Gastrocnemius medialis (tissue), 4 donors: ENCODE measurements at regions not wholly inside any gene's neighbourhood (a gene's known extent, or its start where the extent isn't known, plus 50 kb on each side); places are given as distances from the start of the nearest gene placed in this dataset.

Experiments used
- ATAC-seq, 2 donors: fragments of 150-250 bp; one replicate each; pipeline ENCODE4 v1.9.1; 2016
- DNase-seq, 2 donors: peaks; one replicate each; pipeline ENCODE4 v3.0.0-alpha.2; 2019
- H3K27ac ChIP-seq, 4 donors: fragments of 200-600 bp; sonication (generic); 1 replicate in 1 of 4; 2 replicates in 3 of 4; pipeline ENCODE4 v1.5.1; 2016 to 2018; ENCODE audit warnings: mild to moderate bottlenecking in 2 of 4, moderate library complexity in 1 of 4
- H3K27me3 ChIP-seq, 3 donors: fragments of 200-600 bp; sonication (generic) in 2 of 3; 1 replicate in 1 of 3; 2 replicates in 2 of 3; pipeline versions ENCODE4 v1.5.1 to v1.6.0; 2016 to 2019; ENCODE audit warnings: mild to moderate bottlenecking in 1 of 3, moderate library complexity in 1 of 3
- H3K36me3 ChIP-seq, 2 donors: fragments of 200-600 bp; sonication (generic) in 1 of 2; one replicate each; pipeline ENCODE4 v1.5.1; 2017 to 2018
- H3K4me1 ChIP-seq, 2 donors: fragments of 200-600 bp; sonication (generic) in 1 of 2; one replicate each; pipeline ENCODE4 v1.5.1; 2016 to 2017; ENCODE audit warnings: mild to moderate bottlenecking in 2 of 2
- H3K4me3 ChIP-seq, 4 donors: fragments of 200-600 bp; sonication (generic) in 3 of 4; 1 replicate in 1 of 4; 2 replicates in 3 of 4; pipeline ENCODE4 v1.5.1; 2016 to 2019; ENCODE audit warnings: mild to moderate bottlenecking in 2 of 4
- H3K9me3 ChIP-seq, 3 donors: fragments of 200-600 bp; sonication (generic) in 2 of 3; 1 replicate in 1 of 3; 2 replicates in 2 of 3; pipeline ENCODE4 v1.5.1; 2016 to 2019
- CTCF ChIP-seq, 5 experiments: fragments of 450-650 bp in 3 of 5; fragments of 200-600 bp in 2 of 5; sonication (generic) in 2 of 5; IDR thresholded peaks in 4 of 5; conservative IDR thresholded peaks in 1 of 5; 1 replicate in 4 of 5; 2 replicates in 1 of 5; pipeline ENCODE4 v1.5.1; 2016 to 2019; ENCODE audit warnings: antibody characterized with exemption in 5 of 5, mild to moderate bottlenecking in 3 of 5, moderate library complexity in 3 of 5
- POLR2A ChIP-seq, 2 donors: fragments of 450-650 bp; IDR thresholded peaks; one replicate each; pipeline ENCODE4 v1.6.1; 2017; ENCODE audit warnings: antibody characterized with exemption in 2 of 2, mild to moderate bottlenecking in 2 of 2, moderate library complexity in 2 of 2
- in situ Hi-C, 4 donors: fragments of 200-750 bp; cut with MboI; loops; one replicate each; pipeline versions ENCODE4 v1.15.0 to v1.8.0; 2017; ENCODE audit warnings: low sequenced_read_pairs in 4 of 4
- intact Hi-C: fragments of 100-400 bp; cut with DNase I; formaldehyde crosslinking; loops from one replicate; pipeline ENCODE4 v1.15.1; 2023; ENCODE audit warnings: low total_unique reads

DNA sequence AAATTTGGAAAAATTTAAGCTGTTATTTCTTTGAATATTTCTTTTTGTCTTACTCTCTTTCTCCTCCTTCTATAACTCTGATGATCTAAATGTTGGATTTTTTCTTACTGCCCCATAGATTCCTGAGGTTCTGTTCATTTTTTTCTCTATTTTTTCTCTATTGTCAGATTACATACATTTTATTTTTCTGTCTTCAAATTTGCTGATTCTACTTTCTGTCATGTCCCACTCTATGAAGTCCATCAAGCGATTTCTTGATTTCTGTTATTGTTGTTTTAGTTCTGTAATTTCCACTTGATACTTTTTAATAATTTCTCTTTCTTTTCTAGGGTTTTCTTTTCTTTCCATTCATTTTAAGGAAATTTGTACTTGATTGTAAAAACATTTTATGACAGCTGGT lies 83.7 kb upstream of the THRB start:
- no peaks in the 10 kb centered on the region for H3K4me1 ChIP-seq
- H3K27ac ChIP-seq = no peak overlapping the region
- TF ChIP-seq CTCF (IDR thresholded peaks at IDR 0.05 in 4 of 5, conservative IDR thresholded peaks at IDR 0.05 in 1 of 5) (no peak), POLR2A (IDR thresholded peaks at IDR 0.05) (no peak)
- ATAC-seq (no peak), DNase-seq (no peak)
- H3K4me3 ChIP-seq = no peak overlapping the region
- in situ Hi-C loops = no loop called here
- H3K9me3 ChIP-seq = no peaks in the 10 kb centered on the region
- H3K36me3 ChIP-seq = no peaks in the 10 kb centered on the region
- H3K27me3 ChIP-seq = no peaks in the 10 kb centered on the region
- intact Hi-C loops = no loop called here

- Histone ChIP-seq H3K27me3 (no peaks in the 10 kb centered on the region), H3K4me1 (no peaks in the 10 kb centered on the region), H3K4me3 (no peak overlapping the region), H3K27ac (no peak overlapping the region), H3K36me3 (no peaks in the 10 kb centered on the region), H3K9me3 (no peaks in the 10 kb centered on the region)
- DNase-seq = no peak
- no peak for TF ChIP-seq CTCF (IDR thresholded peaks at IDR 0.05 in 4 of 5, conservative IDR thresholded peaks at IDR 0.05 in 1 of 5)
- TF ChIP-seq POLR2A (IDR thresholded peaks at IDR 0.05) = no peak
- no peak for ATAC-seq
- intact Hi-C loops = no loop called here
- in situ Hi-C loops = no loop called here
Measured at GRCh38 chr3:24578951-24579421, 84.3 kb upstream of the THRB start.

- Histone ChIP-seq H3K4me1 (peaks cover 0 to 6% of the 10 kb centered on the region in 2 donors), H3K27ac (no peak overlapping the region), H3K36me3 (no peaks in the 10 kb centered on the region), H3K27me3 (no peaks in the 10 kb centered on the region), H3K4me3 (no peak overlapping the region), H3K9me3 (no peaks in the 10 kb centered on the region)
- in situ Hi-C loops (loop anchor here in 1 of 4 donors (10.0 kb wide), 1 partner anchor 318 kb away; no protein-coding TSS in a partner anchor), intact Hi-C loops (loop anchor here (2.0 to 10.0 kb wide), 2 partner anchors 62 to 318 kb away; no protein-coding TSS in a partner anchor)
- DNase-seq = peak; percentile 6 to 14
- TF ChIP-seq POLR2A (IDR thresholded peaks at IDR 0.05) (no peak), CTCF (IDR thresholded peaks at IDR 0.05 in 4 of 5, conservative IDR thresholded peaks at IDR 0.05 in 1 of 5) (peak; percentile 20 to 53 (median 41))
- ATAC-seq = peak; percentile 73 to 79
Measured at GRCh38 chr3:24582431-24583403, 88.1 kb upstream of the THRB start.

- TF ChIP-seq POLR2A (IDR thresholded peaks at IDR 0.05) (no peak), CTCF (IDR thresholded peaks at IDR 0.05 in 4 of 5, conservative IDR thresholded peaks at IDR 0.05 in 1 of 5) (no peak)
- intact Hi-C loops = loop anchor here (10.0 kb wide), 1 partner anchor 322 kb away; no protein-coding TSS in a partner anchor
- no peak for ATAC-seq
Measured at GRCh38 chr3:24586920-24587319, 92.3 kb upstream of the THRB start.

More at GRCh38 chr3:24586920-24587319, 92.3 kb upstream of the THRB start:
- in situ Hi-C loops = loop anchor here in 1 of 4 donors (10.0 kb wide), 1 partner anchor 322 kb away; no protein-coding TSS in a partner anchor
- Histone ChIP-seq H3K27ac (no peak overlapping the region), H3K4me3 (no peak overlapping the region), H3K9me3 (no peaks in the 10 kb centered on the region), H3K4me1 (peaks cover 18 to 23% of the 10 kb centered on the region in 2 donors), H3K36me3 (no peaks in the 10 kb centered on the region), H3K27me3 (no peaks in the 10 kb centered on the region)
- no peak for DNase-seq
